Spleen (tissue), 11 donors: ENCODE measurements at regions not wholly inside any gene's neighbourhood (a gene's known extent, or its start where the extent isn't known, plus 50 kb on each side); places are given as distances from the start of the nearest gene placed in this dataset.
"Not testable (repeated sequence)": the region's sequence is repeated elsewhere in the genome, so short reads cannot be mapped to it uniquely, and the experiment has no call there.

Experiments used
- DNase-seq: peaks from one replicate; pipeline ENCODE4 v3.0.0-alpha.2; 2020
- H3K27ac ChIP-seq, 8 donors: fragments of 200-600 bp; sonication (generic) in 7 of 8; 1 replicate in 4 of 8; 2 replicates in 4 of 8; pipeline versions ENCODE4 v1.5.0 to v1.8.0; 2016 to 2021; ENCODE audit warnings: inconsistent platforms in 4 of 8, mild to moderate bottlenecking in 4 of 8, moderate library complexity in 1 of 8
- H3K27me3 ChIP-seq, 7 donors: fragments of 200-600 bp; sonication (generic) in 6 of 7; replicated peaks in 1 of 7; 1 replicate in 4 of 7; 2 replicates in 3 of 7; pipeline versions ENCODE4 v1.5.0 to v1.8.0; 2016 to 2021; ENCODE audit warnings: inconsistent platforms in 3 of 7, mild to moderate bottlenecking in 1 of 7
- H3K36me3 ChIP-seq, 6 donors: fragments of 200-600 bp; sonication (generic) in 5 of 6; 1 replicate in 4 of 6; 2 replicates in 2 of 6; pipeline versions ENCODE4 v1.5.0 to v1.8.0; 2016 to 2021; ENCODE audit warnings: inconsistent platforms in 2 of 6
- H3K4me1 ChIP-seq, 6 donors: fragments of 200-600 bp; sonication (generic) in 5 of 6; 1 replicate in 3 of 6; 2 replicates in 3 of 6; pipeline versions ENCODE4 v1.5.0 to v1.8.0; 2016 to 2021; ENCODE audit warnings: inconsistent platforms in 3 of 6
- H3K4me3 ChIP-seq, 8 donors: fragments of 200-600 bp; sonication (generic) in 7 of 8; 1 replicate in 4 of 8; 2 replicates in 4 of 8; pipeline versions ENCODE4 v1.5.0 to v1.8.0; 2016 to 2021; ENCODE audit warnings: inconsistent platforms in 4 of 8, mild to moderate bottlenecking in 4 of 8, moderate library complexity in 2 of 8
- H3K9me3 ChIP-seq, 8 donors: fragments of 200-600 bp; sonication (generic) in 7 of 8; 1 replicate in 4 of 8; 2 replicates in 4 of 8; pipeline versions ENCODE4 v1.5.0 to v1.8.0; 2016 to 2021; ENCODE audit warnings: inconsistent platforms in 4 of 8
- POLR2A ChIP-seq, 3 donors: fragments of 450-650 bp; IDR thresholded peaks; one replicate each; pipeline ENCODE4 v1.5.1; 2017; ENCODE audit warnings: antibody characterized with exemption in 3 of 3, mild to moderate bottlenecking in 1 of 3
- POLR2AphosphoS5 ChIP-seq, 3 donors: sonication (generic); formaldehyde crosslinking; IDR thresholded peaks; one replicate each; pipeline ENCODE4 v1.5.1; 2017; ENCODE audit warnings: antibody characterized with exemption in 3 of 3
- whole genome bisulfite sequencing, 5 donors: extraction: QIAGEN DNeasy Blood & Tissue Kit in 3 of 5; methylation state at CpG; one replicate each; pipeline versions ENCODE4 v1.1.5 to v1.1.7; 2013 to 2018; 5-methylcytosine and 5-hydroxymethylcytosine counted together
- intact Hi-C: fragments of 100-400 bp; cut with DNase I; formaldehyde crosslinking; loops from one replicate; pipeline ENCODE4 v1.15.0; 2023; ENCODE audit warnings: low total_unique reads
- TF ChIP-seq, protein P1 (sequence below), 11 experiments: fragments of 200-600 bp in 7 of 11; fragments of 450-650 bp in 4 of 11; sonication (generic) in 4 of 11; IDR thresholded peaks in 8 of 11; conservative IDR thresholded peaks in 3 of 11; 1 replicate in 7 of 11; 2 replicates in 4 of 11; pipeline versions ENCODE4 v1.4.0 to v1.8.0; 2016 to 2021; ENCODE audit warnings: antibody characterized with exemption in 11 of 11, inconsistent platforms in 4 of 11, mild to moderate bottlenecking in 1 of 11
- donor health status: healthy with polysubstance abuse.
- donor health status: DM: no; HTN: no; CAD: no; lungs with moderate emphysema.
- donor health status: DM: no; HTN: no; CAD: no.
- donor health status: Bipolar disorder and iron deficiency.
- donor health status: healthy.
- donor health status: DM: no; HTN: no; CAD: no.
- donor health status: DM: yes; HTN: yes; CAD: no.

DNA sequence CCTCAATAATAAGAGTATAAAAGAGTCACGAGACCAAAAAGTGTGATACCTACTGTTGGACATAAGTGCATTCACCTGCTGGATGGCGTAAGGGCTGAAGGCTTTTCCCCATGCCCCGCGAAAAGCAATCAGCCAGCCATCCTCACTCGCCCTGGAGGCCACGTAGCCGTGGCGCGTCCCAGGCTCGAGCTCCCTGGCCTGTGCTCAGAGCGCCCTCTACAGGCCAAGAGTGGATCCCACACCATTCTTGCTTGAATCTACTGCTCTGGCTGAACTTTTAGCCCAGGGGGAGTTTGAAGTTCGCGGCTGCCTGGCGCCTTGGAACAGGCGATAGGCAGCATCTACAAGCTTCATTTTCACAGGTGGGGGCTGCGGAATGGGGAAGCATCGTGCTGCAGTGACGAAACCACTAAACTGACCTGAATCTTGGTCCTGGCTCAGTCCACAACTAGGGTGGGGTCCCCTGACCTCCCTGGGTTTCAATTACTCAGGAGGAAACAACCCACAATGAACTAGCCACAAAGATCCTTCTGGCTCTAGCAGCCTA is 70.3 kb upstream of the SERBP1 start:
- TF ChIP-seq POLR2AphosphoS5 (IDR thresholded peaks at IDR 0.05) (peak in 2 of 3 donors; percentile 50 to 56), POLR2A (IDR thresholded peaks at IDR 0.05) (no peak)
- TF ChIP-seq, protein P1, sequence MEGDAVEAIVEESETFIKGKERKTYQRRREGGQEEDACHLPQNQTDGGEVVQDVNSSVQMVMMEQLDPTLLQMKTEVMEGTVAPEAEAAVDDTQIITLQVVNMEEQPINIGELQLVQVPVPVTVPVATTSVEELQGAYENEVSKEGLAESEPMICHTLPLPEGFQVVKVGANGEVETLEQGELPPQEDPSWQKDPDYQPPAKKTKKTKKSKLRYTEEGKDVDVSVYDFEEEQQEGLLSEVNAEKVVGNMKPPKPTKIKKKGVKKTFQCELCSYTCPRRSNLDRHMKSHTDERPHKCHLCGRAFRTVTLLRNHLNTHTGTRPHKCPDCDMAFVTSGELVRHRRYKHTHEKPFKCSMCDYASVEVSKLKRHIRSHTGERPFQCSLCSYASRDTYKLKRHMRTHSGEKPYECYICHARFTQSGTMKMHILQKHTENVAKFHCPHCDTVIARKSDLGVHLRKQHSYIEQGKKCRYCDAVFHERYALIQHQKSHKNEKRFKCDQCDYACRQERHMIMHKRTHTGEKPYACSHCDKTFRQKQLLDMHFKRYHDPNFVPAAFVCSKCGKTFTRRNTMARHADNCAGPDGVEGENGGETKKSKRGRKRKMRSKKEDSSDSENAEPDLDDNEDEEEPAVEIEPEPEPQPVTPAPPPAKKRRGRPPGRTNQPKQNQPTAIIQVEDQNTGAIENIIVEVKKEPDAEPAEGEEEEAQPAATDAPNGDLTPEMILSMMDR (IDR thresholded peaks at IDR 0.05 in 8 of 11, conservative IDR thresholded peaks at IDR 0.05 in 3 of 11): peak; percentile 88 to 96 (median 93)
- H3K36me3 ChIP-seq: no peaks in the 10 kb centered on the region
- intact Hi-C loops: loop anchor here (2.0 to 5.0 kb wide), 2 partner anchors 152 to 263 kb away; no protein-coding TSS in a partner anchor
- H3K4me1 ChIP-seq: peaks cover 0 to 8% (median 6%) of the 10 kb centered on the region in 6 donors
- no peak overlapping the region for H3K4me3 ChIP-seq
- peak; percentile 93 for DNase-seq
- 2 to 3% (median 2%) methylated on average over 14 to 18 of the region's 18 CpGs for WGBS, 5 donors
- peaks cover 0 to 12% (median 3%) of the 10 kb centered on the region in 7 donors for H3K27me3 ChIP-seq
- H3K9me3 ChIP-seq: no peaks in the 10 kb centered on the region
- H3K27ac ChIP-seq: no peak overlapping the region

DNA sequence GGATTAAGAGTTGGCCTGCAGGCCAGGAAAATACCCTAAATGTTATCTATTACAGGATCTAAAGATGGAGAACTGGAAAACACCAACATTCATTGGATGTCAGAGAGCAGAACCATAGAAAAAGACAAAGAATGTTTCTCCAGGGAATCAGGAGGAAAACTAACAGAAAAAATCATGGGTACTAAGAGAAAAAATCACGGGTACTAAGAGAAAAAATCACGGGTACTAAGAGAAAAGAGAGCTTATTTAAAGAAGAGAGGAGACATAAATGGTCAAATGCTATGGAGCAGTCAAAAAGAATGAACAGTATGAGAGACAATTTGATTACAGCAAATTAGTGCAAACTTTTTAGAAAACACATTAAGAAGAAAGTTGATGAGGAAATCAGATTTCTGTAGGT is 73.8 kb upstream of the SERBP1 start:
- H3K4me1 ChIP-seq: peaks cover 0 to 8% (median 6%) of the 10 kb centered on the region in 6 donors
- intact Hi-C loops: loop anchor here (5.0 kb wide), 1 partner anchor 267 kb away; no protein-coding TSS in a partner anchor
- H3K36me3 ChIP-seq: no peaks in the 10 kb centered on the region
- no peak overlapping the region for H3K27ac ChIP-seq
- TF ChIP-seq POLR2AphosphoS5 (IDR thresholded peaks at IDR 0.05) (no peak), POLR2A (IDR thresholded peaks at IDR 0.05) (no peak)
- TF ChIP-seq, protein P1 (IDR thresholded peaks at IDR 0.05 in 8 of 11, conservative IDR thresholded peaks at IDR 0.05 in 3 of 11): no peak
- no peak for DNase-seq
- H3K9me3 ChIP-seq: peaks cover 0 to under 1% (median 0%) of the 10 kb centered on the region in 8 donors
- peaks cover 0 to 12% (median 3%) of the 10 kb centered on the region in 7 donors for H3K27me3 ChIP-seq
- no peak overlapping the region for H3K4me3 ChIP-seq
- 78 to 94% (median 85%) methylated on average over 2 of the region's 2 CpGs for WGBS, 5 donors

DNA sequence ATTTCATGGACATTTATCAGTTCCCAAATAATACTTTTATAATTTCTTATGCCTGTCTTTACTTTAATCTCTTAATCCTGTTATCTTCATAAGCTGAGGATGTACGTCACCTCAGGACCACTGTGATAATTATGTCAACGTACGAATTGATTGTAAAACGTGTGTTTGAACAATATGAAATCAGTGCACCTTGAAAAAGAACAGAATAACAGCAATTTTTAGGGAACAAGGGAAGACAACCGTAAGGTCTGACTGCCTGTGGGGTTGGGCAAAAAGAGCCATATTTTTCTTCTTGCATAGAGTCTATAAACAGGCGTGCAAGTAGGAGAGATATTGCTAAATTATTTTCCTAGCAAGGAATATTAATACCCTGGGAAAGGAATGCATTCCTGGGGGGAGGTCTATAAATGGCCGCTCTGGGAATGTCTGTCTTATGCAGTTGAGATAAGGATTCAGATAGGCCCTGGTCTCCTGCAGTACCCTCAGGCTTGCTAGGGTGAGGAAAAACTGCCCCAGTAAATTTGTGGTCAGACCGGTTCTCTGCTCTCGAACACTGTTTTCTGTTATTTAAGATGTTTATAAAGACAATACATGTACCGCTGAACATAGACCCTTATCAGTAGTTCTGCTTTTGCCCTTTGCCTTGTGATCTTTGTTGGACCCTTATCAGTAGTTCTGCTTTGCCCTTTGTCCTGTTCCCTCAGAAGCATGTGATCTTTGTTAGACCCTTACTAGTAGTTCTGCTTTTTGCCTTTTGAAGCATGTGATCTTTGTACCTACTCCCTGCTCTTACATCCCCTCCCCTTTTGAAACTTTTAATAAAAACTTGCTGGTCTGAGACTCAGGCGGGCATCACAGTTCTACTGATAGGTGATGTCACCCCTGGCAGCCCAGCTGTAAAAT is 83.4 kb upstream of the SERBP1 start:
- H3K27me3 ChIP-seq, DNase-seq, H3K4me1 ChIP-seq, H3K36me3 ChIP-seq, H3K4me3 ChIP-seq, intact Hi-C loops, H3K27ac ChIP-seq: not testable (repeated sequence)
- 81 to 95% (median 90%) methylated on average over 11 of the region's 11 CpGs for WGBS, 5 donors
- peaks cover 0 to 39% (median 18%) of the 10 kb centered on the region in 8 donors for H3K9me3 ChIP-seq

DNA sequence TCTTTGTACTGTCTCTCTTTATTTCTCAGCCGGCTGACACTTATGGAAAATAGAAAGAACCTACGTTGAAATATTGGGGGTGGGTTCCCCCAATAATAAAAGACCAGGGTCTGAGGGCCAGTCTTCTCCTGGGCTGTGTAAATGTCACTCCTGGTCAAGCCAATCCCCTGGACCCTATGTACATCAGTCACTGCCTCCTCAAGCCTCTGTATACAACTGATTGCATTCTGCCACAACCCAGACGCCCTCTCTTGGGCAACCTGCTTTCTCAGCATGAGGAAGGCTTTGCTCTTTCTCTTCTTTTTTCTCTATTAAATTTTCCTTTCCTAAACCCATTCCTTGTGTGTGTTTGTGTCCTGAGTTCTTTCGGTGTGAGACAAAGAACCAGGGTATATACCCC is 84.1 kb upstream of the SERBP1 start:
- TF ChIP-seq POLR2AphosphoS5 (IDR thresholded peaks at IDR 0.05) (no peak), POLR2A (IDR thresholded peaks at IDR 0.05) (no peak)
- TF ChIP-seq, protein P1 (IDR thresholded peaks at IDR 0.05 in 8 of 11, conservative IDR thresholded peaks at IDR 0.05 in 3 of 11): no peak
- Histone ChIP-seq H3K4me1 (no peaks in the 10 kb centered on the region), H3K27me3 (peaks cover 0 to 4% (median 0%) of the 10 kb centered on the region in 7 donors), H3K36me3 (no peaks in the 10 kb centered on the region), H3K4me3 (no peak overlapping the region), H3K27ac (no peak overlapping the region), H3K9me3 (peaks cover 0 to 36% (median 18%) of the 10 kb centered on the region in 8 donors)
- no peak for DNase-seq
- 72 to 98% (median 74%) methylated on average over 4 of the region's 4 CpGs for WGBS, 5 donors
- intact Hi-C loops: no loop called here
